H9 (cell line): ENCODE measurements at regions not wholly inside any gene's neighbourhood (a gene's known extent, or its start where the extent isn't known, plus 50 kb on each side); places are given as distances from the start of the nearest gene placed in this dataset.
A peak's percentile ranks its signal among the peaks of the same experiment; 100 is the strongest.

Source experiments
- DNase-seq: peaks from one replicate; pipeline ENCODE4 v3.0.0-alpha.2; 2017
- H2AFZ ChIP-seq: one replicate; pipeline ENCODE4 v1.6.1; 2013; ENCODE audit warnings: mild to moderate bottlenecking, low read length, control low read depth, moderate library complexity
- H2AK5ac ChIP-seq: 2 replicates; pipeline ENCODE4 v1.6.1; 2013; ENCODE audit warnings: low read length, control low read depth, mixed read lengths; ENCODE audit not compliant: insufficient read length
- H2BK120ac ChIP-seq: one replicate; pipeline ENCODE4 v1.6.1; 2013; ENCODE audit warnings: low read depth, mild to moderate bottlenecking, low read length, control low read depth, inconsistent platforms; ENCODE audit not compliant: poor library complexity, severe bottlenecking
- H2BK12ac ChIP-seq: 2 replicates; pipeline ENCODE4 v1.6.1; 2013; ENCODE audit warnings: low read length, control low read depth, mixed read lengths, low read depth; ENCODE audit not compliant: insufficient read length
- H2BK15ac ChIP-seq: 2 replicates; pipeline ENCODE4 v1.6.1; 2013; ENCODE audit warnings: low read depth, low read length, control low read depth
- H2BK20ac ChIP-seq: one replicate; pipeline ENCODE4 v1.6.1; 2013; ENCODE audit warnings: low read depth, mild to moderate bottlenecking, low read length, control low read depth, inconsistent platforms; ENCODE audit not compliant: poor library complexity, severe bottlenecking
- H2BK5ac ChIP-seq: 2 replicates; pipeline ENCODE4 v1.6.1; 2013; ENCODE audit warnings: low read length, control low read depth, mixed read lengths; ENCODE audit not compliant: insufficient read length
- H3K14ac ChIP-seq: 2 replicates; pipeline ENCODE4 v1.6.1; 2013; ENCODE audit warnings: low read length, control low read depth; ENCODE audit not compliant: insufficient read depth
- H3K18ac ChIP-seq: 2 replicates; pipeline ENCODE4 v1.6.1; 2013; ENCODE audit warnings: low read depth, mild to moderate bottlenecking, mixed read lengths, low read length, control low read depth; ENCODE audit not compliant: insufficient read length
- H3K23ac ChIP-seq: 2 replicates; pipeline ENCODE4 v1.6.1; 2013; ENCODE audit warnings: low read length, control low read depth, mixed read lengths, low read depth; ENCODE audit not compliant: insufficient read length
- H3K23me2 ChIP-seq: 2 replicates; pipeline ENCODE4 v1.6.1; 2013; ENCODE audit warnings: low read depth, mild to moderate bottlenecking, mixed read lengths, low read length, control low read depth; ENCODE audit not compliant: insufficient read length, poor library complexity, severe bottlenecking
- H3K27ac ChIP-seq: 2 replicates; pipeline ENCODE4 v1.5.1; 2013; ENCODE audit warnings: low read length, control low read depth, mixed read lengths, low read depth; ENCODE audit not compliant: insufficient read length
- H3K27me3 ChIP-seq: 2 replicates; pipeline ENCODE4 v1.6.1; 2013; ENCODE audit warnings: low read length, control low read depth, inconsistent platforms; ENCODE audit not compliant: insufficient read depth
- H3K4ac ChIP-seq: 2 replicates; pipeline ENCODE4 v1.6.1; 2013; ENCODE audit warnings: low read depth, mild to moderate bottlenecking, control low read depth, inconsistent platforms, low read length, moderate library complexity
- H3K4me1 ChIP-seq: 2 replicates; pipeline ENCODE4 v1.6.1; 2013; ENCODE audit warnings: low read length, control low read depth, inconsistent platforms; ENCODE audit not compliant: insufficient read depth
- H3K4me2 ChIP-seq: 2 replicates; pipeline ENCODE4 v1.6.1; 2013; ENCODE audit warnings: low read length, control low read depth, mixed read lengths; ENCODE audit not compliant: insufficient read length, insufficient read depth
- H3K56ac ChIP-seq: 2 replicates; pipeline ENCODE4 v1.6.1; 2013; ENCODE audit warnings: low read depth, mild to moderate bottlenecking, mixed read lengths, low read length, control low read depth; ENCODE audit not compliant: insufficient read length
- H3K79me1 ChIP-seq: 2 replicates; pipeline ENCODE4 v1.6.1; 2013; ENCODE audit warnings: low read depth, mild to moderate bottlenecking, moderate library complexity, low read length, control low read depth, inconsistent platforms; ENCODE audit not compliant: insufficient read depth, poor library complexity, severe bottlenecking
- H3K79me2 ChIP-seq: 2 replicates; pipeline ENCODE4 v1.6.1; 2013; ENCODE audit warnings: low read length, control low read depth, inconsistent platforms; ENCODE audit not compliant: insufficient read depth
- H3K9ac ChIP-seq: 2 replicates; pipeline ENCODE4 v1.6.1; 2013; ENCODE audit warnings: low read length, control low read depth, mixed read lengths; ENCODE audit not compliant: insufficient read length; ENCODE audit errors: extremely low read depth
- H3K9me3 ChIP-seq: one replicate; pipeline ENCODE4 v1.6.1; 2013; ENCODE audit warnings: low read depth, low read length, inconsistent platforms; ENCODE audit not compliant: control insufficient read depth
- H3T11ph ChIP-seq: one replicate; pipeline ENCODE4 v1.6.1; 2013; ENCODE audit warnings: mild to moderate bottlenecking, low read length, control low read depth, inconsistent platforms
- H4K20me1 ChIP-seq: one replicate; pipeline ENCODE4 v1.6.1; 2013; ENCODE audit not compliant: control insufficient read depth, insufficient read length, insufficient read depth
- H4K5ac ChIP-seq: 2 replicates; pipeline ENCODE4 v1.6.1; 2013; ENCODE audit warnings: low read depth, mild to moderate bottlenecking, mixed read lengths, low read length, control low read depth; ENCODE audit not compliant: insufficient read length
- H4K8ac ChIP-seq: replicated peaks from 2 replicates; pipeline ENCODE4 v1.6.1; 2013; ENCODE audit warnings: low read length, control low read depth, mixed read lengths, low read depth; ENCODE audit not compliant: insufficient read length
- H4K91ac ChIP-seq: 2 replicates; pipeline ENCODE4 v1.6.1; 2013; ENCODE audit warnings: low read depth, mild to moderate bottlenecking, moderate library complexity, mixed read lengths, low read length, control low read depth; ENCODE audit not compliant: insufficient read length
- H3K27ac Mint-ChIP-seq, 3 experiments: 2 replicates in 2 of 3; 3 replicates in 1 of 3; pipeline ENCODE4 v1.8.0; 2020 to 2021; ENCODE audit warnings: mixed read lengths in 3 of 3, mild to moderate bottlenecking in 1 of 3, moderate library complexity in 1 of 3
- H3K27me3 Mint-ChIP-seq: 2 replicates; pipeline ENCODE4 v1.8.0; 2021; ENCODE audit warnings: low read depth, mild to moderate bottlenecking, moderate library complexity, mixed read lengths
- H3K36me3 Mint-ChIP-seq, 3 experiments: 2 replicates in 2 of 3; 3 replicates in 1 of 3; pipeline ENCODE4 v1.8.0; 2020 to 2021; ENCODE audit warnings: low read depth in 3 of 3, mixed read lengths in 3 of 3; ENCODE audit not compliant: insufficient read depth in 1 of 3
- H3K4me1 Mint-ChIP-seq, 2 experiments: 2 replicates each; pipeline ENCODE4 v1.8.0; 2020; ENCODE audit warnings: mixed read lengths in 2 of 2
- H3K4me3 Mint-ChIP-seq, 2 experiments: 2 replicates in 1 of 2; 3 replicates in 1 of 2; pipeline ENCODE4 v1.8.0; 2020 to 2021; ENCODE audit warnings: mild to moderate bottlenecking in 2 of 2, mixed read lengths in 2 of 2, moderate library complexity in 1 of 2
- H3K9me3 Mint-ChIP-seq, 2 experiments: 2 replicates in 1 of 2; 3 replicates in 1 of 2; pipeline ENCODE4 v1.8.0; 2020; ENCODE audit warnings: mild to moderate bottlenecking in 2 of 2, mixed read lengths in 2 of 2, moderate library complexity in 1 of 2
- WGBS: extraction: QIAGEN DNeasy Blood & Tissue Kit; methylation state at CpG from one replicate; pipeline ENCODE4 v1.1.7; 2013; ENCODE audit warnings: missing lambda C conversion rate, low lambda C conversion rate, mixed read lengths; ENCODE audit not compliant: insufficient read length; ENCODE audit errors: extremely low coverage; 5-methylcytosine and 5-hydroxymethylcytosine counted together
- TF ChIP-seq, protein P1 (sequence below): fragments of 200-600 bp; sonication (generic); conservative IDR thresholded peaks from 3 replicates; pipeline ENCODE4 v1.8.0; 2021; ENCODE audit warnings: antibody characterized with exemption, mild to moderate bottlenecking

DNA sequence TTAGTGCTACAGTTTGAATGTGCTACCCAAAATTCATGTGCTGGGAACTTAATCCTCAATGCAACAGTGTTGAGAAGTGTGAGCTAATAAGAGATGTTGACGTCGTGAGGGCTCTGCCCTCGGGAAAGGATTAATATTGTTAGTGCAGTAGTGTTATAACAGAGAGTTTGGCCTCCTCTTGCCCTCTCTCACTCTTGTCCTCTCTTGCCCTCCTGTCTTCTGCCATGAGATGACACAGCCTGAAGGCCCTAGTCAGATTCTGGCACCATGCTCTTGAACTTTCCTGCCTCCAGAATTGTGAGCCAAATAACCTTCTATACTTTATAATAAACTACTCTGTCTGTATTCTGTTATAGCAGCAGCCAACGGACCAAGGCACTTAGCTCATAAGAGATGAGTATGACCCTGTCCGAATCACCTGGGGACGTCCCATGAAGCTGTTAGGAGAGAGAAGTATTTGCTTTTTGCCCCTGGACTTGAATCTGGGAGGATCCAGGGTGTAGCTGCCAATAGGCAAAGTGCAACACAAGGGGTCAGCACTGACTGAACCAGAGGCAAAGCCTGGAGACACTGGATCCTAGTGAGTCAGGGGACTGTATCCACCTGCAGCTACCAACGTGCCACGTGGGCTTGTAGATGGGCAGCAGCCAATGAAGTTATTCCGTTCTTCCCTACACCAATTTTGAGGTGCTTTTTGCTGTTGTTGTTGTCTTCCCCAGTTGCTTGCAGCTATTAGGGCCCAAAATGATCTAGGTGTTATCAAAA is 233.7 kb downstream of the THBS2 start:
- no CpG with 5 or more reads among the region's 9 CpGs for WGBS

More for the DNA sequence above, 233.7 kb downstream of the THBS2 start:
- no peaks in the 10 kb centered on the region for H3K23me2 ChIP-seq
- no peak overlapping the region for H3K4me2 ChIP-seq
- no peak overlapping the region for H2BK5ac ChIP-seq
- Mint-ChIP-seq H3K36me3 (peaks cover 22 to 46% (median 28%) of the 10 kb centered on the region in 3 experiments), H3K9me3 (peaks cover 42 to 45% of the 10 kb centered on the region in 2 experiments), H3K27me3 (no peaks in the 10 kb centered on the region; the same call in 1 of the 2 replicates), H3K4me3 (no peak overlapping the region), H3K27ac (0 out of 7 replicates have a peak overlapping the region, but pooled peaks of 1 of the 3 experiments have one; percentile 34), H3K4me1 (peaks cover 10 to 23% of the 10 kb centered on the region in 2 experiments)
- H4K5ac ChIP-seq: no peak overlapping the region
- no peak overlapping the region for H3K9ac ChIP-seq
- no peak overlapping the region for H2BK12ac ChIP-seq
- H3K79me2 ChIP-seq: no peaks in the 10 kb centered on the region
- H3K56ac ChIP-seq: no peak overlapping the region
- H3K4me1 ChIP-seq: no peaks in the 10 kb centered on the region
- H3K27me3 ChIP-seq: no peaks in the 10 kb centered on the region
- H2AK5ac ChIP-seq: no peak overlapping the region
- H4K8ac ChIP-seq: no peak overlapping the region
- TF ChIP-seq, protein P1, sequence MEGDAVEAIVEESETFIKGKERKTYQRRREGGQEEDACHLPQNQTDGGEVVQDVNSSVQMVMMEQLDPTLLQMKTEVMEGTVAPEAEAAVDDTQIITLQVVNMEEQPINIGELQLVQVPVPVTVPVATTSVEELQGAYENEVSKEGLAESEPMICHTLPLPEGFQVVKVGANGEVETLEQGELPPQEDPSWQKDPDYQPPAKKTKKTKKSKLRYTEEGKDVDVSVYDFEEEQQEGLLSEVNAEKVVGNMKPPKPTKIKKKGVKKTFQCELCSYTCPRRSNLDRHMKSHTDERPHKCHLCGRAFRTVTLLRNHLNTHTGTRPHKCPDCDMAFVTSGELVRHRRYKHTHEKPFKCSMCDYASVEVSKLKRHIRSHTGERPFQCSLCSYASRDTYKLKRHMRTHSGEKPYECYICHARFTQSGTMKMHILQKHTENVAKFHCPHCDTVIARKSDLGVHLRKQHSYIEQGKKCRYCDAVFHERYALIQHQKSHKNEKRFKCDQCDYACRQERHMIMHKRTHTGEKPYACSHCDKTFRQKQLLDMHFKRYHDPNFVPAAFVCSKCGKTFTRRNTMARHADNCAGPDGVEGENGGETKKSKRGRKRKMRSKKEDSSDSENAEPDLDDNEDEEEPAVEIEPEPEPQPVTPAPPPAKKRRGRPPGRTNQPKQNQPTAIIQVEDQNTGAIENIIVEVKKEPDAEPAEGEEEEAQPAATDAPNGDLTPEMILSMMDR: peak; percentile 59; the same call in 2 of the 3 replicates
- H3K79me1 ChIP-seq: no peaks in the 10 kb centered on the region
- no peak overlapping the region for H2BK15ac ChIP-seq
- no peak overlapping the region for H3K18ac ChIP-seq
- H3K14ac ChIP-seq: no peak overlapping the region
- no peak overlapping the region for H2AFZ ChIP-seq
- H3K27ac ChIP-seq: no peak overlapping the region
- peak; percentile 49 for DNase-seq
- no peak overlapping the region for H3K4ac ChIP-seq
- no peak overlapping the region for H3K23ac ChIP-seq
- H4K20me1 ChIP-seq: no peaks in the 10 kb centered on the region
- no peak overlapping the region for H4K91ac ChIP-seq
- H2BK20ac ChIP-seq: no peak overlapping the region
- no peaks in the 10 kb centered on the region for H3K9me3 ChIP-seq
- H2BK120ac ChIP-seq: no peak overlapping the region
- H3T11ph ChIP-seq: no peak overlapping the region
